ENCODE measurements at regions not wholly inside any gene's neighbourhood (a gene's known extent, or its start where the extent isn't known, plus 50 kb on each side); places are given as distances from the start of the nearest gene placed in this dataset.

GRCh38 chr7:52825611-52826010, 209.8 kb upstream of the POM121L12 start:
- H3K27me3 ChIP-seq (ENCODE audit: control insufficient read depth in 1 of 2, insufficient read depth in 1 of 2, low read length in 2 of 2) = no peaks in the 10 kb centered on the region
- no peaks in the 10 kb centered on the region for H3K79me1 ChIP-seq (replicated peaks; ENCODE audit: low read length, poor library complexity, severe bottlenecking)
- H3K9ac ChIP-seq (ENCODE audit: low read length) = no peak overlapping the region
- no peak overlapping the region for H3K4me3 ChIP-seq (ENCODE audit: insufficient read depth in 1 of 2, low read depth in 1 of 2, low read length in 2 of 2)
- no peak overlapping the region for H4K8ac ChIP-seq (ENCODE audit: low read length)
- H3K4ac ChIP-seq (ENCODE audit: low read depth in 1 of 2, low read length in 2 of 2) = no peak overlapping the region
- H2AK5ac ChIP-seq (ENCODE audit: low read length, severe bottlenecking) = no peak overlapping the region
- no peak overlapping the region for H2BK120ac ChIP-seq (ENCODE audit: low read depth, low read length)
- 47% methylated on average over 2 of the region's 3 CpGs for WGBS
- no peak overlapping the region for H2BK5ac ChIP-seq (ENCODE audit: low read depth, low read length, poor library complexity, severe bottlenecking)
- H2BK15ac ChIP-seq (ENCODE audit: low read depth, poor library complexity, severe bottlenecking) = no peak overlapping the region
- no peak overlapping the region for H3K14ac ChIP-seq (ENCODE audit: low read length in 2 of 2)
- no peaks in the 10 kb centered on the region for H3K4me1 ChIP-seq (ENCODE audit: control insufficient read depth, insufficient read depth, low read depth, low read length)
- H3K36me3 ChIP-seq (ENCODE audit: control insufficient read depth in 1 of 2, insufficient read depth in 2 of 2, low read depth in 1 of 2, low read length in 2 of 2) = no peaks in the 10 kb centered on the region
- no peak overlapping the region for H2BK12ac ChIP-seq (ENCODE audit: low read length in 2 of 2)
- no peak overlapping the region for H3K23ac ChIP-seq (ENCODE audit: low read length in 2 of 2)
- no peak overlapping the region for H3K27ac ChIP-seq (ENCODE audit: low read length, poor library complexity, severe bottlenecking)
- H3K18ac ChIP-seq (ENCODE audit: low read depth in 1 of 2, low read length in 2 of 2) = no peak overlapping the region
- H2AFZ ChIP-seq (ENCODE audit: low read depth, low read length) = no peak overlapping the region
- no peak overlapping the region for H4K91ac ChIP-seq (ENCODE audit: low read length)
- H3K9me3 ChIP-seq (ENCODE audit: control insufficient read depth, low read length) = peaks cover 19% of the 10 kb centered on the region
- DNase-seq = no peak
- H3K4me2 ChIP-seq (ENCODE audit: low read length, poor library complexity, severe bottlenecking) = no peak overlapping the region

- H3K9ac ChIP-seq (ENCODE audit: low read length) = no peak overlapping the region
- H2AFZ ChIP-seq (ENCODE audit: low read depth, low read length) = no peak overlapping the region
- no peak overlapping the region for H3K14ac ChIP-seq (ENCODE audit: low read length in 2 of 2)
- no peak for DNase-seq
- H4K8ac ChIP-seq (ENCODE audit: low read length) = no peak overlapping the region
- no peaks in the 10 kb centered on the region for H3K4me1 ChIP-seq (ENCODE audit: control insufficient read depth, insufficient read depth, low read depth, low read length)
- no peak overlapping the region for H2BK12ac ChIP-seq (ENCODE audit: low read length in 2 of 2)
- H3K27ac ChIP-seq (ENCODE audit: low read length, poor library complexity, severe bottlenecking) = no peak overlapping the region
- no peak overlapping the region for H3K18ac ChIP-seq (ENCODE audit: low read depth in 1 of 2, low read length in 2 of 2)
- no peaks in the 10 kb centered on the region for H3K27me3 ChIP-seq (ENCODE audit: control insufficient read depth in 1 of 2, insufficient read depth in 1 of 2, low read length in 2 of 2)
- H2BK5ac ChIP-seq (ENCODE audit: low read depth, low read length, poor library complexity, severe bottlenecking) = no peak overlapping the region
- H4K91ac ChIP-seq (ENCODE audit: low read length) = no peak overlapping the region
- no CpG with 5 or more reads among the region's 1 CpG for WGBS
- H3K9me3 ChIP-seq (ENCODE audit: control insufficient read depth, low read length) = peaks cover 24% of the 10 kb centered on the region
- H2BK120ac ChIP-seq (ENCODE audit: low read depth, low read length) = no peak overlapping the region
- no peak overlapping the region for H3K4me3 ChIP-seq (ENCODE audit: insufficient read depth in 1 of 2, low read depth in 1 of 2, low read length in 2 of 2)
- no peak overlapping the region for H3K4ac ChIP-seq (ENCODE audit: low read depth in 1 of 2, low read length in 2 of 2)
- H2BK15ac ChIP-seq (ENCODE audit: low read depth, poor library complexity, severe bottlenecking) = no peak overlapping the region
- H3K36me3 ChIP-seq (ENCODE audit: control insufficient read depth in 1 of 2, insufficient read depth in 2 of 2, low read depth in 1 of 2, low read length in 2 of 2) = no peaks in the 10 kb centered on the region
- no peaks in the 10 kb centered on the region for H3K79me1 ChIP-seq (replicated peaks; ENCODE audit: low read length, poor library complexity, severe bottlenecking)
- no peak overlapping the region for H3K4me2 ChIP-seq (ENCODE audit: low read length, poor library complexity, severe bottlenecking)
- no peak overlapping the region for H3K23ac ChIP-seq (ENCODE audit: low read length in 2 of 2)
- no peak overlapping the region for H2AK5ac ChIP-seq (ENCODE audit: low read length, severe bottlenecking)
These were observed 223.9 kb upstream of the POM121L12 start for GRCh38 chr7:52811537-52811936.

- Histone ChIP-seq H2BK120ac (ENCODE audit: low read depth, low read length) (no peak overlapping the region), H3K79me1 (replicated peaks; ENCODE audit: low read length, poor library complexity, severe bottlenecking) (no peaks in the 10 kb centered on the region), H2AK5ac (ENCODE audit: low read length, severe bottlenecking) (no peak overlapping the region), H3K9me3 (ENCODE audit: control insufficient read depth, low read length) (no peaks in the 10 kb centered on the region), H2BK5ac (ENCODE audit: low read depth, low read length, poor library complexity, severe bottlenecking) (no peak overlapping the region), H2BK12ac (ENCODE audit: low read length in 2 of 2) (no peak overlapping the region), H3K4me3 (ENCODE audit: insufficient read depth in 1 of 2, low read depth in 1 of 2, low read length in 2 of 2) (no peak overlapping the region), H3K18ac (ENCODE audit: low read depth in 1 of 2, low read length in 2 of 2) (no peak overlapping the region), H3K9ac (ENCODE audit: low read length) (no peak overlapping the region), H3K4me1 (ENCODE audit: control insufficient read depth, insufficient read depth, low read depth, low read length) (no peaks in the 10 kb centered on the region), H3K36me3 (ENCODE audit: control insufficient read depth in 1 of 2, insufficient read depth in 2 of 2, low read depth in 1 of 2, low read length in 2 of 2) (no peaks in the 10 kb centered on the region), H2AFZ (ENCODE audit: low read depth, low read length) (no peak overlapping the region), H3K14ac (ENCODE audit: low read length in 2 of 2) (no peak overlapping the region), H4K91ac (ENCODE audit: low read length) (no peak overlapping the region), H3K4ac (ENCODE audit: low read depth in 1 of 2, low read length in 2 of 2) (no peak overlapping the region), H3K23ac (ENCODE audit: low read length in 2 of 2) (no peak overlapping the region), H3K27me3 (ENCODE audit: control insufficient read depth in 1 of 2, insufficient read depth in 1 of 2, low read length in 2 of 2) (no peaks in the 10 kb centered on the region), H3K27ac (ENCODE audit: low read length, poor library complexity, severe bottlenecking) (no peak overlapping the region), H2BK15ac (ENCODE audit: low read depth, poor library complexity, severe bottlenecking) (no peak overlapping the region), H3K4me2 (ENCODE audit: low read length, poor library complexity, severe bottlenecking) (no peak overlapping the region), H4K8ac (ENCODE audit: low read length) (no peak overlapping the region)
- 87% methylated on average over 8 of the region's 9 CpGs for WGBS
- DNase-seq = no peak
These were observed 235.6 kb upstream of the POM121L12 start for GRCh38 chr7:52799817-52800216.

- Histone ChIP-seq H2AK5ac (ENCODE audit: low read length, severe bottlenecking) (no peak overlapping the region), H3K79me1 (replicated peaks; ENCODE audit: low read length, poor library complexity, severe bottlenecking) (no peaks in the 10 kb centered on the region), H3K27me3 (ENCODE audit: control insufficient read depth in 1 of 2, insufficient read depth in 1 of 2, low read length in 2 of 2) (no peaks in the 10 kb centered on the region), H3K27ac (ENCODE audit: low read length, poor library complexity, severe bottlenecking) (no peak overlapping the region), H3K4ac (ENCODE audit: low read depth in 1 of 2, low read length in 2 of 2) (no peak overlapping the region), H3K9me3 (ENCODE audit: control insufficient read depth, low read length) (no peaks in the 10 kb centered on the region), H3K36me3 (ENCODE audit: control insufficient read depth in 1 of 2, insufficient read depth in 2 of 2, low read depth in 1 of 2, low read length in 2 of 2) (no peaks in the 10 kb centered on the region), H3K9ac (ENCODE audit: low read length) (no peak overlapping the region), H2BK120ac (ENCODE audit: low read depth, low read length) (no peak overlapping the region), H3K4me2 (ENCODE audit: low read length, poor library complexity, severe bottlenecking) (no peak overlapping the region), H3K4me3 (ENCODE audit: insufficient read depth in 1 of 2, low read depth in 1 of 2, low read length in 2 of 2) (no peak overlapping the region), H3K14ac (ENCODE audit: low read length in 2 of 2) (no peak overlapping the region), H4K8ac (ENCODE audit: low read length) (no peak overlapping the region), H2BK12ac (ENCODE audit: low read length in 2 of 2) (no peak overlapping the region), H3K18ac (ENCODE audit: low read depth in 1 of 2, low read length in 2 of 2) (no peak overlapping the region), H2BK15ac (ENCODE audit: low read depth, poor library complexity, severe bottlenecking) (no peak overlapping the region), H3K4me1 (ENCODE audit: control insufficient read depth, insufficient read depth, low read depth, low read length) (no peaks in the 10 kb centered on the region), H3K23ac (ENCODE audit: low read length in 2 of 2) (no peak overlapping the region), H2AFZ (ENCODE audit: low read depth, low read length) (no peak overlapping the region), H2BK5ac (ENCODE audit: low read depth, low read length, poor library complexity, severe bottlenecking) (no peak overlapping the region), H4K91ac (ENCODE audit: low read length) (no peak overlapping the region)
- WGBS = 84% methylated on average over 2 of the region's 4 CpGs
- no peak for DNase-seq
These were observed 237.6 kb upstream of the POM121L12 start for GRCh38 chr7:52797801-52798200.

All from mesenchymal stem cell (in vitro differentiated cells and primary cell).